Germinal center (tissue), 1 donor: ENCODE measurements at regions not wholly inside any gene's neighbourhood (a gene's known extent, or its start where the extent isn't known, plus 50 kb on each side); places are given as distances from the start of the nearest gene placed in this dataset.

ENCODE experiments used
- DNase-seq: peaks from one replicate; pipeline ENCODE4 v3.0.0; 2012; ENCODE audit warnings: mixed read lengths, low spot score

- DNase-seq = no peak
Measured at GRCh38 chr7:93636276-93636675, 61.8 kb upstream of the CALCR start.

GRCh38 chr7:93632371-93632770, 57.8 kb upstream of the CALCR start:
- no peak for DNase-seq

GRCh38 chr7:93629291-93629801, 54.8 kb upstream of the CALCR start:
- no peak for DNase-seq

GRCh38 chr7:93626869-93627268, 52.3 kb upstream of the CALCR start:
- DNase-seq = no peak
